Retinal pigment epithelial cell (primary cell): ENCODE measurements at regions not wholly inside any gene's neighbourhood (a gene's known extent, or its start where the extent isn't known, plus 50 kb on each side); places are given as distances from the start of the nearest gene placed in this dataset.

ENCODE experiments used
- DNase-seq: peaks from one replicate; pipeline ENCODE4 v3.0.0-alpha.2; 2010; ENCODE audit warnings: low read depth
- H3K4me3 ChIP-seq: 2 replicates; pipeline ENCODE4 v1.5.1; 2011; ENCODE audit warnings: mild to moderate bottlenecking, low read length, control low read depth, moderate library complexity
- CTCF ChIP-seq: conservative IDR thresholded peaks from 2 replicates; pipeline ENCODE4 v1.5.1; 2011; ENCODE audit warnings: low read depth, low read length, control low read depth, inconsistent platforms

- DNase-seq, result no peak
- H3K4me3 ChIP-seq, result no peak overlapping the region
- TF ChIP-seq CTCF, result no peak
These were observed 411.0 kb downstream of the LRIG3 start for GRCh38 chr12:58509116-58509885.

- no peak for TF ChIP-seq CTCF
- H3K4me3 ChIP-seq, result no peak overlapping the region
- DNase-seq, result no peak
These were observed 406.9 kb downstream of the LRIG3 start for GRCh38 chr12:58513301-58513834.

- DNase-seq, result no peak
- no peak overlapping the region for H3K4me3 ChIP-seq
These were observed 406.5 kb downstream of the LRIG3 start for GRCh38 chr12:58513852-58514251.

GRCh38 chr12:58519839-58520238, 400.5 kb downstream of the LRIG3 start:
- H3K4me3 ChIP-seq, result no peak overlapping the region
- no peak for DNase-seq
- no peak for TF ChIP-seq CTCF

More at GRCh38 chr12:58513852-58514251, 406.5 kb downstream of the LRIG3 start:
- TF ChIP-seq CTCF, result no peak

- H3K4me3 ChIP-seq, result no peak overlapping the region
- TF ChIP-seq CTCF, result no peak
- no peak for DNase-seq
These were observed 399.2 kb downstream of the LRIG3 start for GRCh38 chr12:58521152-58521551.

GRCh38 chr12:58521796-58522195, 398.5 kb downstream of the LRIG3 start:
- H3K4me3 ChIP-seq, result no peak overlapping the region
- no peak for TF ChIP-seq CTCF
- no peak for DNase-seq

GRCh38 chr12:58523360-58523759, 396.9 kb downstream of the LRIG3 start:
- no peak overlapping the region for H3K4me3 ChIP-seq
- TF ChIP-seq CTCF, result no peak
- no peak for DNase-seq
